ENCODE measurements at regions not wholly inside any gene's neighbourhood (a gene's known extent, or its start where the extent isn't known, plus 50 kb on each side); places are given as distances from the start of the nearest gene placed in this dataset.

GRCh38 chr6:15114061-15114460, 131.8 kb upstream of the JARID2 start:
- TF ChIP-seq EZH2 (optimal IDR thresholded peaks at IDR 0.05; ENCODE audit: low read depth, low read length): no peak
- no peak for TF ChIP-seq EZH2phosphoT487 (IDR thresholded peaks at IDR 0.05; ENCODE audit: low read length)
- TF ChIP-seq CTCF (IDR thresholded peaks at IDR 0.05; ENCODE audit: low read length): no peak
- H3K4me1 ChIP-seq (ENCODE audit: low read length): no peaks in the 10 kb centered on the region
- no peaks in the 10 kb centered on the region for H3K36me3 ChIP-seq (replicated peaks; ENCODE audit: insufficient read depth, low read length)
- H3K4me2 ChIP-seq (ENCODE audit: low read depth, low read length): no peak overlapping the region
- H3K27me3 ChIP-seq (replicated peaks; ENCODE audit: insufficient read depth, low read length): no peaks in the 10 kb centered on the region
- H3K4me3 ChIP-seq (ENCODE audit: low read length): no peak overlapping the region
- H3K79me2 ChIP-seq (ENCODE audit: low read length): no peaks in the 10 kb centered on the region
- H3K9me2 ChIP-seq (replicated peaks; ENCODE audit: insufficient read depth, low read length): no peaks in the 10 kb centered on the region
- H2AFZ ChIP-seq (ENCODE audit: low read length): no peak overlapping the region
- H3K9ac ChIP-seq (ENCODE audit: low read length): no peak overlapping the region
- H3K27ac ChIP-seq (ENCODE audit: low read length): no peak overlapping the region
- H3K9me3 ChIP-seq (replicated peaks; ENCODE audit: insufficient read depth, low read length): no peaks in the 10 kb centered on the region
- H3F3A ChIP-seq (ENCODE audit: insufficient read depth, low read length): no peaks in the 10 kb centered on the region
- H4K20me1 ChIP-seq (ENCODE audit: insufficient read depth, low read length): no peaks in the 10 kb centered on the region
- DNase-seq: no peak

DNA sequence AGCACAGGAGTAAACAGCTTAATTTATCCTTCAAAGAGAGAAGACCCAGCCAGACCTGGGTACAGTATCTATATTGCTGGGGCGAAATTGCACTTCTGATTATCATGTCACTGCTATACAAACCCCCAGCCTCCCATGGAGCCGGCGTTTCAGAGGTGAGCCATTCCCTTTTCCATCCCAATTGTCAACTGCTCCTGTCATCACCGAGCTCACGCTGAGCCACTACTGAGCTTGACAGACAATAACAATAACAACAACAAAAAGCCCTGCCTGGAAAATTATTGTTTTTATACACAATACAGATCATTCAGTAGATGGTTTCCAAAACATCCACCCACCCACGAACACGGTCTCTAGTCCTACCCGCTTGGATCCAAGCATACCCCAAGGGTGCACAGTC, 129.0 kb upstream of the JARID2 start:
- H3K27me3 ChIP-seq (replicated peaks; ENCODE audit: insufficient read depth, low read length): no peaks in the 10 kb centered on the region
- H3K9me3 ChIP-seq (replicated peaks; ENCODE audit: insufficient read depth, low read length): no peaks in the 10 kb centered on the region
- no peaks in the 10 kb centered on the region for H3K9me2 ChIP-seq (replicated peaks; ENCODE audit: insufficient read depth, low read length)
- no peaks in the 10 kb centered on the region for H4K20me1 ChIP-seq (ENCODE audit: insufficient read depth, low read length)
- no peak for TF ChIP-seq EZH2 (optimal IDR thresholded peaks at IDR 0.05; ENCODE audit: low read depth, low read length)
- TF ChIP-seq EZH2phosphoT487 (IDR thresholded peaks at IDR 0.05; ENCODE audit: low read length): no peak
- no peak for TF ChIP-seq CTCF (IDR thresholded peaks at IDR 0.05; ENCODE audit: low read length)
- H3K4me2 ChIP-seq (ENCODE audit: low read depth, low read length): no peak overlapping the region
- DNase-seq: no peak
- no peaks in the 10 kb centered on the region for H3F3A ChIP-seq (ENCODE audit: insufficient read depth, low read length)
- H3K4me3 ChIP-seq (ENCODE audit: low read length): no peak overlapping the region
- no peaks in the 10 kb centered on the region for H3K4me1 ChIP-seq (ENCODE audit: low read length)
- H3K27ac ChIP-seq (ENCODE audit: low read length): no peak overlapping the region
- H3K9ac ChIP-seq (ENCODE audit: low read length): no peak overlapping the region
- H2AFZ ChIP-seq (ENCODE audit: low read length): no peak overlapping the region
- no peaks in the 10 kb centered on the region for H3K79me2 ChIP-seq (ENCODE audit: low read length)
- no peaks in the 10 kb centered on the region for H3K36me3 ChIP-seq (replicated peaks; ENCODE audit: insufficient read depth, low read length)

GRCh38 chr6:15121443-15121842, 124.4 kb upstream of the JARID2 start:
- H3F3A ChIP-seq (ENCODE audit: insufficient read depth, low read length): no peaks in the 10 kb centered on the region
- H4K20me1 ChIP-seq (ENCODE audit: insufficient read depth, low read length): no peaks in the 10 kb centered on the region
- no peak for TF ChIP-seq CTCF (IDR thresholded peaks at IDR 0.05; ENCODE audit: low read length)
- TF ChIP-seq EZH2 (optimal IDR thresholded peaks at IDR 0.05; ENCODE audit: low read depth, low read length): no peak
- no peak for TF ChIP-seq EZH2phosphoT487 (IDR thresholded peaks at IDR 0.05; ENCODE audit: low read length)
- no peak overlapping the region for H2AFZ ChIP-seq (ENCODE audit: low read length)
- DNase-seq: no peak
- no peaks in the 10 kb centered on the region for H3K9me2 ChIP-seq (replicated peaks; ENCODE audit: insufficient read depth, low read length)
- H3K36me3 ChIP-seq (replicated peaks; ENCODE audit: insufficient read depth, low read length): no peaks in the 10 kb centered on the region
- H3K27me3 ChIP-seq (replicated peaks; ENCODE audit: insufficient read depth, low read length): no peaks in the 10 kb centered on the region
- no peaks in the 10 kb centered on the region for H3K79me2 ChIP-seq (ENCODE audit: low read length)
- H3K27ac ChIP-seq (ENCODE audit: low read length): no peak overlapping the region
- no peak overlapping the region for H3K9ac ChIP-seq (ENCODE audit: low read length)
- H3K4me2 ChIP-seq (ENCODE audit: low read depth, low read length): no peak overlapping the region
- H3K4me1 ChIP-seq (ENCODE audit: low read length): no peaks in the 10 kb centered on the region
- H3K9me3 ChIP-seq (replicated peaks; ENCODE audit: insufficient read depth, low read length): no peaks in the 10 kb centered on the region
- H3K4me3 ChIP-seq (ENCODE audit: low read length): no peak overlapping the region

Measured in MM.1S (cell line).